H9 (cell line): ENCODE measurements at regions not wholly inside any gene's neighbourhood (a gene's known extent, or its start where the extent isn't known, plus 50 kb on each side); places are given as distances from the start of the nearest gene placed in this dataset.

ENCODE experiments used
- DNase-seq: peaks from one replicate; pipeline ENCODE4 v3.0.0-alpha.2; 2017
- H2AFZ ChIP-seq: one replicate; pipeline ENCODE4 v1.6.1; 2013; ENCODE audit warnings: mild to moderate bottlenecking, low read length, control low read depth, moderate library complexity
- H2AK5ac ChIP-seq: 2 replicates; pipeline ENCODE4 v1.6.1; 2013; ENCODE audit warnings: low read length, control low read depth, mixed read lengths; ENCODE audit not compliant: insufficient read length
- H2BK120ac ChIP-seq: one replicate; pipeline ENCODE4 v1.6.1; 2013; ENCODE audit warnings: low read depth, mild to moderate bottlenecking, low read length, control low read depth, inconsistent platforms; ENCODE audit not compliant: poor library complexity, severe bottlenecking
- H2BK12ac ChIP-seq: 2 replicates; pipeline ENCODE4 v1.6.1; 2013; ENCODE audit warnings: low read length, control low read depth, mixed read lengths, low read depth; ENCODE audit not compliant: insufficient read length
- H2BK15ac ChIP-seq: 2 replicates; pipeline ENCODE4 v1.6.1; 2013; ENCODE audit warnings: low read depth, low read length, control low read depth
- H2BK20ac ChIP-seq: one replicate; pipeline ENCODE4 v1.6.1; 2013; ENCODE audit warnings: low read depth, mild to moderate bottlenecking, low read length, control low read depth, inconsistent platforms; ENCODE audit not compliant: poor library complexity, severe bottlenecking
- H2BK5ac ChIP-seq: 2 replicates; pipeline ENCODE4 v1.6.1; 2013; ENCODE audit warnings: low read length, control low read depth, mixed read lengths; ENCODE audit not compliant: insufficient read length
- H3K14ac ChIP-seq: 2 replicates; pipeline ENCODE4 v1.6.1; 2013; ENCODE audit warnings: low read length, control low read depth; ENCODE audit not compliant: insufficient read depth
- H3K18ac ChIP-seq: 2 replicates; pipeline ENCODE4 v1.6.1; 2013; ENCODE audit warnings: low read depth, mild to moderate bottlenecking, mixed read lengths, low read length, control low read depth; ENCODE audit not compliant: insufficient read length
- H3K23ac ChIP-seq: 2 replicates; pipeline ENCODE4 v1.6.1; 2013; ENCODE audit warnings: low read length, control low read depth, mixed read lengths, low read depth; ENCODE audit not compliant: insufficient read length
- H3K23me2 ChIP-seq: 2 replicates; pipeline ENCODE4 v1.6.1; 2013; ENCODE audit warnings: low read depth, mild to moderate bottlenecking, mixed read lengths, low read length, control low read depth; ENCODE audit not compliant: insufficient read length, poor library complexity, severe bottlenecking
- H3K27ac ChIP-seq: 2 replicates; pipeline ENCODE4 v1.5.1; 2013; ENCODE audit warnings: low read length, control low read depth, mixed read lengths, low read depth; ENCODE audit not compliant: insufficient read length
- H3K27me3 ChIP-seq: 2 replicates; pipeline ENCODE4 v1.6.1; 2013; ENCODE audit warnings: low read length, control low read depth, inconsistent platforms; ENCODE audit not compliant: insufficient read depth
- H3K4ac ChIP-seq: 2 replicates; pipeline ENCODE4 v1.6.1; 2013; ENCODE audit warnings: low read depth, mild to moderate bottlenecking, control low read depth, inconsistent platforms, low read length, moderate library complexity
- H3K4me1 ChIP-seq: 2 replicates; pipeline ENCODE4 v1.6.1; 2013; ENCODE audit warnings: low read length, control low read depth, inconsistent platforms; ENCODE audit not compliant: insufficient read depth
- H3K4me2 ChIP-seq: 2 replicates; pipeline ENCODE4 v1.6.1; 2013; ENCODE audit warnings: low read length, control low read depth, mixed read lengths; ENCODE audit not compliant: insufficient read length, insufficient read depth
- H3K56ac ChIP-seq: 2 replicates; pipeline ENCODE4 v1.6.1; 2013; ENCODE audit warnings: low read depth, mild to moderate bottlenecking, mixed read lengths, low read length, control low read depth; ENCODE audit not compliant: insufficient read length
- H3K79me1 ChIP-seq: 2 replicates; pipeline ENCODE4 v1.6.1; 2013; ENCODE audit warnings: low read depth, mild to moderate bottlenecking, moderate library complexity, low read length, control low read depth, inconsistent platforms; ENCODE audit not compliant: insufficient read depth, poor library complexity, severe bottlenecking
- H3K79me2 ChIP-seq: 2 replicates; pipeline ENCODE4 v1.6.1; 2013; ENCODE audit warnings: low read length, control low read depth, inconsistent platforms; ENCODE audit not compliant: insufficient read depth
- H3K9ac ChIP-seq: 2 replicates; pipeline ENCODE4 v1.6.1; 2013; ENCODE audit warnings: low read length, control low read depth, mixed read lengths; ENCODE audit not compliant: insufficient read length; ENCODE audit errors: extremely low read depth
- H3K9me3 ChIP-seq: one replicate; pipeline ENCODE4 v1.6.1; 2013; ENCODE audit warnings: low read depth, low read length, inconsistent platforms; ENCODE audit not compliant: control insufficient read depth
- H3T11ph ChIP-seq: one replicate; pipeline ENCODE4 v1.6.1; 2013; ENCODE audit warnings: mild to moderate bottlenecking, low read length, control low read depth, inconsistent platforms
- H4K20me1 ChIP-seq: one replicate; pipeline ENCODE4 v1.6.1; 2013; ENCODE audit not compliant: control insufficient read depth, insufficient read length, insufficient read depth
- H4K5ac ChIP-seq: 2 replicates; pipeline ENCODE4 v1.6.1; 2013; ENCODE audit warnings: low read depth, mild to moderate bottlenecking, mixed read lengths, low read length, control low read depth; ENCODE audit not compliant: insufficient read length
- H4K8ac ChIP-seq: replicated peaks from 2 replicates; pipeline ENCODE4 v1.6.1; 2013; ENCODE audit warnings: low read length, control low read depth, mixed read lengths, low read depth; ENCODE audit not compliant: insufficient read length
- H4K91ac ChIP-seq: 2 replicates; pipeline ENCODE4 v1.6.1; 2013; ENCODE audit warnings: low read depth, mild to moderate bottlenecking, moderate library complexity, mixed read lengths, low read length, control low read depth; ENCODE audit not compliant: insufficient read length
- H3K27ac Mint-ChIP-seq, 3 experiments: 2 replicates in 2 of 3; 3 replicates in 1 of 3; pipeline ENCODE4 v1.8.0; 2020 to 2021; ENCODE audit warnings: mixed read lengths in 3 of 3, mild to moderate bottlenecking in 1 of 3, moderate library complexity in 1 of 3
- H3K27me3 Mint-ChIP-seq: 2 replicates; pipeline ENCODE4 v1.8.0; 2021; ENCODE audit warnings: low read depth, mild to moderate bottlenecking, moderate library complexity, mixed read lengths
- H3K36me3 Mint-ChIP-seq, 3 experiments: 2 replicates in 2 of 3; 3 replicates in 1 of 3; pipeline ENCODE4 v1.8.0; 2020 to 2021; ENCODE audit warnings: low read depth in 3 of 3, mixed read lengths in 3 of 3; ENCODE audit not compliant: insufficient read depth in 1 of 3
- H3K4me1 Mint-ChIP-seq, 2 experiments: 2 replicates each; pipeline ENCODE4 v1.8.0; 2020; ENCODE audit warnings: mixed read lengths in 2 of 2
- H3K4me3 Mint-ChIP-seq, 2 experiments: 2 replicates in 1 of 2; 3 replicates in 1 of 2; pipeline ENCODE4 v1.8.0; 2020 to 2021; ENCODE audit warnings: mild to moderate bottlenecking in 2 of 2, mixed read lengths in 2 of 2, moderate library complexity in 1 of 2
- H3K9me3 Mint-ChIP-seq, 2 experiments: 2 replicates in 1 of 2; 3 replicates in 1 of 2; pipeline ENCODE4 v1.8.0; 2020; ENCODE audit warnings: mild to moderate bottlenecking in 2 of 2, mixed read lengths in 2 of 2, moderate library complexity in 1 of 2
- CTCF ChIP-seq: fragments of 200-600 bp; sonication (generic); conservative IDR thresholded peaks from 3 replicates; pipeline ENCODE4 v1.8.0; 2021; ENCODE audit warnings: antibody characterized with exemption, mild to moderate bottlenecking
- WGBS: extraction: QIAGEN DNeasy Blood & Tissue Kit; methylation state at CpG from one replicate; pipeline ENCODE4 v1.1.7; 2013; ENCODE audit warnings: missing lambda C conversion rate, low lambda C conversion rate, mixed read lengths; ENCODE audit not compliant: insufficient read length; ENCODE audit errors: extremely low coverage; 5-methylcytosine and 5-hydroxymethylcytosine counted together

- no peak overlapping the region for H3K4me3 Mint-ChIP-seq
Observed at GRCh38 chr18:39693359-39693758, 2127.8 kb upstream of the CELF4 start.

More at GRCh38 chr18:39693359-39693758, 2127.8 kb upstream of the CELF4 start:
- peaks cover 34 to 37% of the 10 kb centered on the region in 2 experiments for H3K4me1 Mint-ChIP-seq
- no peak overlapping the region for H2BK12ac ChIP-seq
- no peaks in the 10 kb centered on the region for H3K9me3 ChIP-seq
- H2BK5ac ChIP-seq: no peak overlapping the region
- no peak overlapping the region for H2BK20ac ChIP-seq
- H3K14ac ChIP-seq: no peak overlapping the region
- no peak overlapping the region for H2AK5ac ChIP-seq
- no peak overlapping the region for H4K5ac ChIP-seq
- H3K79me2 ChIP-seq: no peaks in the 10 kb centered on the region
- no peak overlapping the region for H2BK15ac ChIP-seq
- no peaks in the 10 kb centered on the region for H3K27me3 Mint-ChIP-seq
- H3K27ac Mint-ChIP-seq: peak overlapping the region in 2 of 3 experiments; percentile 53 to 67; a peak in 3 of 7 replicates
- no peak overlapping the region for H3K23ac ChIP-seq
- WGBS: no CpG with 5 or more reads among the region's 1 CpG
- no peak overlapping the region for H3T11ph ChIP-seq
- TF ChIP-seq CTCF: no peak
- H3K56ac ChIP-seq: no peak overlapping the region
- no peaks in the 10 kb centered on the region for H3K9me3 Mint-ChIP-seq
- no peak overlapping the region for H3K4ac ChIP-seq
- no peak overlapping the region for H4K91ac ChIP-seq
- no peaks in the 10 kb centered on the region for H3K27me3 ChIP-seq
- H3K79me1 ChIP-seq: no peaks in the 10 kb centered on the region
- no peak for DNase-seq
- H4K20me1 ChIP-seq: no peaks in the 10 kb centered on the region
- no peak overlapping the region for H3K4me2 ChIP-seq
- H2AFZ ChIP-seq: no peak overlapping the region
- no peak overlapping the region for H3K27ac ChIP-seq
- no peak overlapping the region for H4K8ac ChIP-seq
- H3K9ac ChIP-seq: no peak overlapping the region
- H3K36me3 Mint-ChIP-seq: peaks cover 1 to 9% (median 2%) of the 10 kb centered on the region in 3 experiments; a peak in 4 of 7 replicates
- H3K23me2 ChIP-seq: no peaks in the 10 kb centered on the region
- H3K18ac ChIP-seq: no peak overlapping the region
- H3K4me1 ChIP-seq: peaks cover 9% of the 10 kb centered on the region; the same call in 1 of the 2 replicates
- no peak overlapping the region for H2BK120ac ChIP-seq
